Neural progenitor cell (in vitro differentiated cells): ENCODE measurements at regions not wholly inside any gene's neighbourhood (a gene's known extent, or its start where the extent isn't known, plus 50 kb on each side); places are given as distances from the start of the nearest gene placed in this dataset.

ENCODE experiments used
- DNase-seq: peaks from one replicate; pipeline ENCODE4 v3.0.0-alpha.2; 2016; ENCODE audit warnings: low spot score
- H2AFZ ChIP-seq: fragments of 200-600 bp; sonication (generic); replicated peaks from 2 replicates; pipeline ENCODE4 v1.6.1; 2016; ENCODE audit warnings: antibody characterized with exemption
- H3F3A ChIP-seq: fragments of 200-600 bp; sonication (generic); 2 replicates; pipeline ENCODE4 v1.6.1; 2016; ENCODE audit warnings: antibody characterized with exemption, low read depth
- H3K27ac ChIP-seq: fragments of 200-600 bp; sonication (generic); 2 replicates; pipeline ENCODE4 v1.5.1; 2016; ENCODE audit warnings: mild to moderate bottlenecking
- H3K27me3 ChIP-seq: fragments of 200-600 bp; sonication (generic); 2 replicates; pipeline ENCODE4 v1.6.1; 2016; ENCODE audit warnings: mild to moderate bottlenecking, moderate library complexity
- H3K36me3 ChIP-seq: fragments of 200-600 bp; sonication (generic); 2 replicates; pipeline ENCODE4 v1.5.1; 2016
- H3K4me1 ChIP-seq: fragments of 200-600 bp; sonication (generic); 2 replicates; pipeline ENCODE4 v1.6.1; 2016; ENCODE audit warnings: mixed run types
- H3K4me2 ChIP-seq: fragments of 200-600 bp; sonication (generic); 2 replicates; pipeline ENCODE4 v1.6.1; 2016
- H3K4me3 ChIP-seq: fragments of 200-600 bp; sonication (generic); 2 replicates; pipeline ENCODE4 v1.5.1; 2016
- H3K79me2 ChIP-seq: fragments of 200-600 bp; sonication (generic); 2 replicates; pipeline ENCODE4 v1.6.1; 2016; ENCODE audit warnings: low read depth
- H3K9ac ChIP-seq: fragments of 200-600 bp; sonication (generic); 2 replicates; pipeline ENCODE4 v1.6.1; 2016
- H3K9me3 ChIP-seq: fragments of 200-600 bp; sonication (generic); 2 replicates; pipeline ENCODE4 v1.5.1; 2016; ENCODE audit warnings: low read depth
- H4K20me1 ChIP-seq: fragments of 200-600 bp; sonication (generic); 2 replicates; pipeline ENCODE4 v1.6.1; 2016; ENCODE audit warnings: low read depth
- H3K27ac Mint-ChIP-seq: 3 replicates; pipeline ENCODE4 v1.8.0; 2021; ENCODE audit warnings: mixed read lengths
- H3K27me3 Mint-ChIP-seq: 2 replicates; pipeline ENCODE4 v1.8.0; 2022; ENCODE audit warnings: low read depth, mild to moderate bottlenecking, inconsistent platforms, moderate library complexity, mixed read lengths; ENCODE audit not compliant: insufficient read depth
- H3K36me3 Mint-ChIP-seq: 3 replicates; pipeline ENCODE4 v1.8.0; 2021; ENCODE audit warnings: mixed read lengths
- H3K4me1 Mint-ChIP-seq: 3 replicates; pipeline ENCODE4 v1.8.0; 2021; ENCODE audit warnings: mixed read lengths
- H3K4me3 Mint-ChIP-seq: 3 replicates; pipeline ENCODE4 v1.8.0; 2021; ENCODE audit warnings: mild to moderate bottlenecking, moderate library complexity, mixed read lengths
- H3K9me3 Mint-ChIP-seq: 3 replicates; pipeline ENCODE4 v1.8.0; 2020; ENCODE audit warnings: mixed read lengths
- EZH2 ChIP-seq: fragments of 200-600 bp; sonication (generic); IDR thresholded peaks from 2 replicates; pipeline ENCODE4 v1.6.1; 2017; ENCODE audit warnings: antibody characterized with exemption, mild to moderate bottlenecking, moderate library complexity
- EZH2phosphoT487 ChIP-seq: fragments of 200-600 bp; sonication (generic); IDR thresholded peaks from 2 replicates; pipeline ENCODE4 v1.6.1; 2017; ENCODE audit warnings: antibody characterized with exemption
- TF ChIP-seq, protein P1 (sequence below): fragments of 200-600 bp; sonication (generic); IDR thresholded peaks from 2 replicates; pipeline ENCODE4 v1.5.1; 2017; ENCODE audit warnings: antibody characterized with exemption, mild to moderate bottlenecking

DNA sequence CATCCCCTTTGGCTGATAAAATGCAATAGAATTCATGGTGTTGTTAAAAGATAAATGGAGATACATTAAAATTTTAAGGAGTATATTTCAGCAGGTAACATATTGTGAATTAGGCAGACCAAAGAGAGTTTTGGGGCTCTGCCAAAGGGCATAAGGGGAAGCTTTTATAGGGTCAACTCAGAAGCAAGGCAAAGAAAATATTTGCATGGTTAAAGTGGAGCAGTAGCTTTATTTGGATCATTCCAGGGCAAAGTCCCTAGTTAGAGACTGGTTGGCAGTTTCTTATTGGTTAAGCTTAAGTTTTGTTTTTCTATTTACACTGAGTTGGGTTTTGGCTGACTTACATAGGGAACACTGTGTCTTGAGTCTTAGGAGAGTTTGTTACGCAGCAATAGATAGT, 75.1 kb upstream of the CA10 start:
- H3K27me3 ChIP-seq, result no peaks in the 10 kb centered on the region
- no peaks in the 10 kb centered on the region for H3F3A ChIP-seq
- no peaks in the 10 kb centered on the region for H3K36me3 ChIP-seq
- Mint-ChIP-seq H3K4me1 (no peaks in the 10 kb centered on the region), H3K27me3 (no peaks in the 10 kb centered on the region), H3K27ac (no peak overlapping the region), H3K9me3 (no peaks in the 10 kb centered on the region), H3K4me3 (no peak overlapping the region), H3K36me3 (no peaks in the 10 kb centered on the region)
- no peaks in the 10 kb centered on the region for H4K20me1 ChIP-seq
- no peak overlapping the region for H2AFZ ChIP-seq
- TF ChIP-seq EZH2 (no peak), EZH2phosphoT487 (no peak)
- TF ChIP-seq, protein P1, sequence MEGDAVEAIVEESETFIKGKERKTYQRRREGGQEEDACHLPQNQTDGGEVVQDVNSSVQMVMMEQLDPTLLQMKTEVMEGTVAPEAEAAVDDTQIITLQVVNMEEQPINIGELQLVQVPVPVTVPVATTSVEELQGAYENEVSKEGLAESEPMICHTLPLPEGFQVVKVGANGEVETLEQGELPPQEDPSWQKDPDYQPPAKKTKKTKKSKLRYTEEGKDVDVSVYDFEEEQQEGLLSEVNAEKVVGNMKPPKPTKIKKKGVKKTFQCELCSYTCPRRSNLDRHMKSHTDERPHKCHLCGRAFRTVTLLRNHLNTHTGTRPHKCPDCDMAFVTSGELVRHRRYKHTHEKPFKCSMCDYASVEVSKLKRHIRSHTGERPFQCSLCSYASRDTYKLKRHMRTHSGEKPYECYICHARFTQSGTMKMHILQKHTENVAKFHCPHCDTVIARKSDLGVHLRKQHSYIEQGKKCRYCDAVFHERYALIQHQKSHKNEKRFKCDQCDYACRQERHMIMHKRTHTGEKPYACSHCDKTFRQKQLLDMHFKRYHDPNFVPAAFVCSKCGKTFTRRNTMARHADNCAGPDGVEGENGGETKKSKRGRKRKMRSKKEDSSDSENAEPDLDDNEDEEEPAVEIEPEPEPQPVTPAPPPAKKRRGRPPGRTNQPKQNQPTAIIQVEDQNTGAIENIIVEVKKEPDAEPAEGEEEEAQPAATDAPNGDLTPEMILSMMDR, result no peak
- H3K9me3 ChIP-seq, result no peaks in the 10 kb centered on the region
- no peak for DNase-seq
- no peak overlapping the region for H3K27ac ChIP-seq
- H3K79me2 ChIP-seq, result no peaks in the 10 kb centered on the region
- no peaks in the 10 kb centered on the region for H3K4me1 ChIP-seq
- no peak overlapping the region for H3K4me2 ChIP-seq
- no peak overlapping the region for H3K9ac ChIP-seq
- no peak overlapping the region for H3K4me3 ChIP-seq

GRCh38 chr17:52233176-52233575, 74.7 kb upstream of the CA10 start:
- no peak overlapping the region for H3K4me3 ChIP-seq
- H3K4me1 ChIP-seq, result no peaks in the 10 kb centered on the region
- H3K79me2 ChIP-seq, result no peaks in the 10 kb centered on the region
- H3K9ac ChIP-seq, result no peak overlapping the region
- no peak for TF ChIP-seq EZH2
- TF ChIP-seq, protein P1, result no peak
- H3K27me3 Mint-ChIP-seq, result no peaks in the 10 kb centered on the region
- no peaks in the 10 kb centered on the region for H3K9me3 Mint-ChIP-seq
- H3K36me3 Mint-ChIP-seq, result no peaks in the 10 kb centered on the region
- no peaks in the 10 kb centered on the region for H3F3A ChIP-seq
- no peaks in the 10 kb centered on the region for H3K27me3 ChIP-seq
- no peak for DNase-seq
- H3K36me3 ChIP-seq, result no peaks in the 10 kb centered on the region
- H3K4me1 Mint-ChIP-seq, result peaks cover under 1% of the 10 kb centered on the region
- no peak overlapping the region for H3K4me2 ChIP-seq
- no peaks in the 10 kb centered on the region for H3K9me3 ChIP-seq
- no peaks in the 10 kb centered on the region for H4K20me1 ChIP-seq
- H3K4me3 Mint-ChIP-seq, result no peak overlapping the region
- H3K27ac ChIP-seq, result no peak overlapping the region
- no peak overlapping the region for H3K27ac Mint-ChIP-seq
- no peak overlapping the region for H2AFZ ChIP-seq

DNA sequence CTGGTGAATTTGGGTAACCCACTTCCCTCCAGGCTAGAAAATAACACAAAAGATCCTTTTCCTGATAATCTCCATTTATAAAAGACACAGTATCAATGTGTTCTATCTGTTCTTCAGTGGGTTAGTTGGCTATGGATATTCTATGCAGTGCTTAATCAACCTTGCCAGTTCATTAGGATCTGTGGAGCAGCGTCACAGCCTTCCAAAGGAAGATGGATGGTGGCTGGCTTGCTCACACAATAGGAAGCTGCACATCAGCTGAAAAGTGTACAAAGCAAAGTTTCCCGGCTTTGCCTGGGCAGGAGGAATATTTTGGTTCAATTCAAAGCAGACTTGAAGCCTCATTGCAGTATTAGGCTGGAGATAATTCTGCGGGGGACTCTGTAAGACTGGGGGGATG, 70.3 kb upstream of the CA10 start:
- Mint-ChIP-seq H3K36me3 (no peaks in the 10 kb centered on the region), H3K27me3 (peaks cover 3% of the 10 kb centered on the region), H3K9me3 (no peaks in the 10 kb centered on the region), H3K27ac (no peak overlapping the region), H3K4me3 (no peak overlapping the region), H3K4me1 (peaks cover 2% of the 10 kb centered on the region)
- no peaks in the 10 kb centered on the region for H3F3A ChIP-seq
- no peaks in the 10 kb centered on the region for H3K79me2 ChIP-seq
- no peaks in the 10 kb centered on the region for H3K36me3 ChIP-seq
- no peak overlapping the region for H3K9ac ChIP-seq
- no peak for DNase-seq
- H3K9me3 ChIP-seq, result no peaks in the 10 kb centered on the region
- H4K20me1 ChIP-seq, result no peaks in the 10 kb centered on the region
- no peak overlapping the region for H3K4me3 ChIP-seq
- no peak overlapping the region for H3K27ac ChIP-seq
- H3K4me1 ChIP-seq, result no peaks in the 10 kb centered on the region
- no peaks in the 10 kb centered on the region for H3K27me3 ChIP-seq
- H2AFZ ChIP-seq, result no peak overlapping the region
- TF ChIP-seq EZH2phosphoT487 (no peak), EZH2 (no peak)
- TF ChIP-seq, protein P1, result no peak
- no peak overlapping the region for H3K4me2 ChIP-seq

GRCh38 chr17:52227926-52228325, 69.4 kb upstream of the CA10 start:
- Mint-ChIP-seq H3K9me3 (no peaks in the 10 kb centered on the region), H3K27me3 (peaks cover 3% of the 10 kb centered on the region), H3K27ac (no peak overlapping the region), H3K4me3 (no peak overlapping the region), H3K36me3 (no peaks in the 10 kb centered on the region), H3K4me1 (peaks cover 2% of the 10 kb centered on the region)
- Histone ChIP-seq H3K9ac (no peak overlapping the region), H3K79me2 (no peaks in the 10 kb centered on the region), H3K27me3 (no peaks in the 10 kb centered on the region), H2AFZ (no peak overlapping the region), H4K20me1 (no peaks in the 10 kb centered on the region), H3K9me3 (no peaks in the 10 kb centered on the region), H3K4me3 (no peak overlapping the region), H3K36me3 (no peaks in the 10 kb centered on the region), H3F3A (no peaks in the 10 kb centered on the region), H3K4me2 (no peak overlapping the region), H3K27ac (no peak overlapping the region), H3K4me1 (no peaks in the 10 kb centered on the region)
- no peak for TF ChIP-seq EZH2
- TF ChIP-seq, protein P1, result no peak
- TF ChIP-seq EZH2phosphoT487, result no peak
- no peak for DNase-seq
